T-helper 2 cell treated with Interferon-gamma antibody and Interleukin-4, amounts not matched to agents 5 μg/mL and 100 μg/mL, for 36 hours (primary cell): ENCODE measurements at regions not wholly inside any gene's neighbourhood (a gene's known extent, or its start where the extent isn't known, plus 50 kb on each side); places are given as distances from the start of the nearest gene placed in this dataset.

Experiments
- DNase-seq: peaks from one replicate; pipeline ENCODE4 v3.0.0; 2021; ENCODE audit warnings: low spot score
- H3K27ac Mint-ChIP-seq: one replicate; pipeline ENCODE4 v1.8.0; 2021; ENCODE audit warnings: mild to moderate bottlenecking, mixed read lengths
- H3K27me3 Mint-ChIP-seq: one replicate; pipeline ENCODE4 v1.8.0; 2021; ENCODE audit warnings: low read depth, mixed read lengths
- H3K36me3 Mint-ChIP-seq: one replicate; pipeline ENCODE4 v1.8.0; 2021; ENCODE audit warnings: low read depth, mixed read lengths
- H3K4me1 Mint-ChIP-seq: one replicate; pipeline ENCODE4 v1.8.0; 2021; ENCODE audit warnings: low read depth, mixed read lengths
- H3K4me3 Mint-ChIP-seq: one replicate; pipeline ENCODE4 v1.8.0; 2022; ENCODE audit warnings: mild to moderate bottlenecking, moderate library complexity, mixed read lengths
- H3K9me3 Mint-ChIP-seq: one replicate; pipeline ENCODE4 v1.8.0; 2021; ENCODE audit warnings: mixed read lengths

- no peak overlapping the region for H3K27ac Mint-ChIP-seq
- H3K27me3 Mint-ChIP-seq = peaks cover 44% of the 10 kb centered on the region
- H3K36me3 Mint-ChIP-seq = no peaks in the 10 kb centered on the region
- H3K9me3 Mint-ChIP-seq = no peaks in the 10 kb centered on the region
- no peaks in the 10 kb centered on the region for H3K4me1 Mint-ChIP-seq
- DNase-seq = no peak
- no peak overlapping the region for H3K4me3 Mint-ChIP-seq
Measured at GRCh38 chr17:77907497-77908461, 50.7 kb upstream of the TNRC6C start.

DNA sequence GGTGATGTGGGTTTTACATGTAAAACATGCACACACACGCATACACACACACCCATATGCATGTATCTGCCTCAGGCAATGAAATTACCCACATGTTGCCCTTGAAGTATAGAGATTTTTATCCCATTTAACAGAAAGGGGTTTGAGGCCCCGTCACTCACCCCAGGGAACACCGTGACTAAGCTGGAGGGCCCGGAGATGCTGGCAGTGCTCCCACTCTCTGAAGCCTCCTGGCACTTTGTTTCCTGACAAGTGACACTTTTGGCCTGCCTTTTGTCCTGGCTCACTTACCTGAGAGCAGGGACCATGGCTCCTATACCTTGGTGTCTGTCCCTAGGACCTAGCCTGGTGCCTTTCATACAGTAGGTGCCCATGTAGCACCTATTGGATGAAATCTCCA, 50.0 kb upstream of the TNRC6C start:
- H3K9me3 Mint-ChIP-seq = no peaks in the 10 kb centered on the region
- no peaks in the 10 kb centered on the region for H3K4me1 Mint-ChIP-seq
- H3K27ac Mint-ChIP-seq = no peak overlapping the region
- no peak overlapping the region for H3K4me3 Mint-ChIP-seq
- H3K27me3 Mint-ChIP-seq = peaks cover 41% of the 10 kb centered on the region
- H3K36me3 Mint-ChIP-seq = no peaks in the 10 kb centered on the region
- no peak for DNase-seq
